Nephron progenitor cell (in vitro differentiated cells): ENCODE measurements at regions not wholly inside any gene's neighbourhood (a gene's known extent, or its start where the extent isn't known, plus 50 kb on each side); places are given as distances from the start of the nearest gene placed in this dataset.

Experiments
- DNase-seq: peaks from one replicate; pipeline ENCODE4 v3.0.0; 2021
- H3K27ac Mint-ChIP-seq: 2 replicates; pipeline ENCODE4 v1.8.0; 2021; ENCODE audit warnings: mild to moderate bottlenecking, moderate library complexity, mixed read lengths
- H3K27me3 Mint-ChIP-seq: 2 replicates; pipeline ENCODE4 v1.8.0; 2021; ENCODE audit warnings: mild to moderate bottlenecking, low read depth, mixed read lengths; ENCODE audit not compliant: poor library complexity
- H3K36me3 Mint-ChIP-seq: 2 replicates; pipeline ENCODE4 v1.8.0; 2021; ENCODE audit warnings: low read depth, mixed read lengths
- H3K4me1 Mint-ChIP-seq: 2 replicates; pipeline ENCODE4 v1.8.0; 2021; ENCODE audit warnings: mixed read lengths
- H3K4me3 Mint-ChIP-seq: 2 replicates; pipeline ENCODE4 v1.8.0; 2021; ENCODE audit warnings: mild to moderate bottlenecking, moderate library complexity, mixed read lengths
- H3K9me3 Mint-ChIP-seq: 2 replicates; pipeline ENCODE4 v1.8.0; 2021; ENCODE audit warnings: mild to moderate bottlenecking, moderate library complexity, mixed read lengths
- CTCF ChIP-seq: fragments of 200-600 bp; sonication (generic); IDR thresholded peaks from 2 replicates; pipeline ENCODE4 v1.5.0; 2021; ENCODE audit warnings: antibody characterized with exemption

DNA sequence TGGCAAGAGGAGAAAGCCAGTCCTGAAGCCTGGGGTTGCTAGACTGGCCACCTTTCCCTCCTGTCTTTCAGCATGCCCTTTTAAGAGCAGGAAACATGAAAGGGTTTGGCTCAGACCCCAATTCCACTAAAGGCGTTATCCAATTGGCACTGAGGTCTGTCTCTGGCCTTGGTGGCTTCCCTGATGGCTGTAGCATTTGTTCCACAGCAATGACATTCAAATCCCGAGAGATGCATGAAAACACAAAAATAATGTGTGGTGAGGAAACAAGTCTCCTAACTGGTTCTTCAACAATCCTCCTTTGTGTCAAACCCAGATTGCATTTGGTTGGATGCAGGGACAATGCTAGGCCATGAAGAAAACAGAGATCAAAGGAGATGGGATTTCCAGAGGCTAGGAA is 56.5 kb upstream of the ADTRP start:
- Mint-ChIP-seq H3K36me3 (peaks cover 19% of the 10 kb centered on the region), H3K27ac (no peak overlapping the region), H3K27me3 (no peaks in the 10 kb centered on the region), H3K4me3 (no peak overlapping the region), H3K9me3 (peaks cover 37% of the 10 kb centered on the region), H3K4me1 (peaks cover 42% of the 10 kb centered on the region)
- TF ChIP-seq CTCF, result no peak
- no peak for DNase-seq

GRCh38 chr6:11833626-11834592 is 55.3 kb upstream of the ADTRP start:
- peaks cover 54% of the 10 kb centered on the region for H3K4me1 Mint-ChIP-seq
- H3K36me3 Mint-ChIP-seq, result peaks cover 8% of the 10 kb centered on the region
- no peak overlapping the region for H3K27ac Mint-ChIP-seq
- H3K9me3 Mint-ChIP-seq, result peaks cover 25% of the 10 kb centered on the region
- no peak for DNase-seq
- no peak for TF ChIP-seq CTCF
- H3K4me3 Mint-ChIP-seq, result no peak overlapping the region
- no peaks in the 10 kb centered on the region for H3K27me3 Mint-ChIP-seq

GRCh38 chr6:11831653-11832052 is 53.0 kb upstream of the ADTRP start:
- Mint-ChIP-seq H3K27me3 (no peaks in the 10 kb centered on the region), H3K4me3 (no peak overlapping the region), H3K27ac (no peak overlapping the region), H3K9me3 (peaks cover 4% of the 10 kb centered on the region), H3K4me1 (peaks cover 70% of the 10 kb centered on the region), H3K36me3 (no peaks in the 10 kb centered on the region)
- no peak for DNase-seq
- TF ChIP-seq CTCF, result no peak

- Mint-ChIP-seq H3K27ac (no peak overlapping the region), H3K27me3 (no peaks in the 10 kb centered on the region)
These were observed 51.9 kb upstream of the ADTRP start for GRCh38 chr6:11830520-11830919.

GRCh38 chr6:11830105-11830504 is 51.5 kb upstream of the ADTRP start:
- H3K27me3 Mint-ChIP-seq, result no peaks in the 10 kb centered on the region
- H3K27ac Mint-ChIP-seq, result no peak overlapping the region
- H3K4me3 Mint-ChIP-seq, result no peak overlapping the region
- H3K4me1 Mint-ChIP-seq, result peaks cover 67% of the 10 kb centered on the region
- H3K36me3 Mint-ChIP-seq, result no peaks in the 10 kb centered on the region
- no peak for DNase-seq
- no peaks in the 10 kb centered on the region for H3K9me3 Mint-ChIP-seq
- no peak for TF ChIP-seq CTCF

More at GRCh38 chr6:11830520-11830919, 51.9 kb upstream of the ADTRP start:
- Mint-ChIP-seq H3K4me1 (peaks cover 70% of the 10 kb centered on the region), H3K36me3 (no peaks in the 10 kb centered on the region), H3K9me3 (no peaks in the 10 kb centered on the region), H3K4me3 (no peak overlapping the region)
- no peak for TF ChIP-seq CTCF
- DNase-seq, result no peak
